PC-9 (cell line): ENCODE measurements at regions not wholly inside any gene's neighbourhood (a gene's known extent, or its start where the extent isn't known, plus 50 kb on each side); places are given as distances from the start of the nearest gene placed in this dataset.
"Not testable (repeated sequence)": the region's sequence is repeated elsewhere in the genome, so short reads cannot be mapped to it uniquely, and the experiment has no call there.

ENCODE experiments used
- BruUV-seq: library from RNA; stranded (reverse); fragments of 400-500 nt; replicated peaks from 2 replicates; lab custom pipeline; 2021; lab: Mats Ljungman, UMichigan
- CTCF ChIA-PET: fragments of 300-600 bp; sonication (Branson Sonifier 250); formaldehyde crosslinking; loops from one replicate; lab custom pipeline; 2022; ENCODE audit warnings: antibody characterized with exemption; lab: Charles Lee
- POLR2A ChIA-PET: fragments of 300-600 bp; sonication (Branson Sonifier 250); formaldehyde crosslinking; loops from one replicate; lab custom pipeline; 2022; ENCODE audit warnings: antibody characterized with exemption; ENCODE audit not compliant: unreplicated experiment; lab: Charles Lee
- DNase-seq, 2 experiments: peaks; one replicate each; pipeline versions ENCODE4 v3.0.0 to v3.0.0-alpha.2; 2015 to 2022; ENCODE audit warnings: mixed read lengths in 1 of 2
- H2AFZ ChIP-seq: fragments of 200-600 bp; sonication (generic); 2 replicates; pipeline ENCODE4 v1.8.1; 2017; ENCODE audit warnings: antibody characterized with exemption
- H3F3A ChIP-seq: fragments of 200-600 bp; sonication (generic); 2 replicates; pipeline ENCODE4 v1.8.1; 2017; ENCODE audit warnings: antibody characterized with exemption, mild to moderate bottlenecking, low read depth; ENCODE audit not compliant: insufficient read depth
- H3K27ac ChIP-seq: fragments of 200-600 bp; sonication (generic); 2 replicates; pipeline ENCODE4 v1.6.1; 2016; ENCODE audit warnings: mixed run types
- H3K27me3 ChIP-seq: fragments of 200-600 bp; sonication (generic); 2 replicates; pipeline ENCODE4 v1.6.1; 2016; ENCODE audit warnings: low read depth, mixed run types; ENCODE audit not compliant: insufficient read depth
- H3K36me3 ChIP-seq: fragments of 200-600 bp; sonication (generic); 2 replicates; pipeline ENCODE4 v1.6.1; 2016; ENCODE audit warnings: low read depth, mixed run types
- H3K4me1 ChIP-seq: fragments of 200-600 bp; sonication (generic); replicated peaks from 2 replicates; pipeline ENCODE4 v1.6.1; 2016; ENCODE audit warnings: mixed run types; ENCODE audit not compliant: insufficient read depth
- H3K4me2 ChIP-seq: fragments of 200-600 bp; sonication (generic); 2 replicates; pipeline ENCODE4 v1.6.1; 2017; ENCODE audit warnings: mixed run types
- H3K4me3 ChIP-seq: fragments of 200-600 bp; sonication (generic); 2 replicates; pipeline ENCODE4 v1.6.1; 2016; ENCODE audit warnings: mixed run types
- H3K79me2 ChIP-seq: fragments of 200-600 bp; sonication (generic); 2 replicates; pipeline ENCODE4 v1.6.1; 2017; ENCODE audit warnings: low read depth, mixed run types
- H3K9me2 ChIP-seq: fragments of 200-600 bp; sonication (generic); 2 replicates; pipeline ENCODE4 v1.8.1; 2017; ENCODE audit warnings: mild to moderate bottlenecking; ENCODE audit not compliant: insufficient read depth
- H3K9me3 ChIP-seq: fragments of 200-600 bp; sonication (generic); 2 replicates; pipeline ENCODE4 v1.8.1; 2016; ENCODE audit warnings: low read depth; ENCODE audit not compliant: insufficient read depth
- H4K20me1 ChIP-seq: fragments of 200-600 bp; sonication (generic); 2 replicates; pipeline ENCODE4 v1.8.1; 2017; ENCODE audit not compliant: insufficient read depth
- EZH2 ChIP-seq: fragments of 200-600 bp; sonication (generic); IDR thresholded peaks from 2 replicates; pipeline ENCODE4 v1.8.0; 2017; ENCODE audit warnings: antibody characterized with exemption, low read depth
- intact Hi-C: fragments of 100-400 bp; cut with micrococcal nuclease; formaldehyde crosslinking; loops from one replicate; pipeline ENCODE4 v1.10.0; 2022; ENCODE audit not compliant: unreplicated experiment
- TF ChIP-seq, protein P1 (sequence below): fragments of 200-600 bp; sonication (generic); conservative IDR thresholded peaks from 2 replicates; pipeline ENCODE4 v1.6.1; 2017; ENCODE audit warnings: mixed run types, antibody characterized with exemption, mild to moderate bottlenecking, moderate library complexity

GRCh38 chr2:65574993-65575392, 142.6 kb upstream of the SPRED2 start:
- Histone ChIP-seq H3K9me3 (peaks cover 4% of the 10 kb centered on the region; the same call in 1 of the 2 replicates), H3K4me2 (no peak overlapping the region), H2AFZ (no peak overlapping the region), H3K4me3 (no peak overlapping the region), H3K27me3 (no peaks in the 10 kb centered on the region), H3K27ac (no peak overlapping the region), H3K79me2 (no peaks in the 10 kb centered on the region), H3K9me2 (no peaks in the 10 kb centered on the region), H3K4me1 (peaks cover 24% of the 10 kb centered on the region), H4K20me1 (no peaks in the 10 kb centered on the region), H3F3A (peaks cover 19% of the 10 kb centered on the region), H3K36me3 (no peaks in the 10 kb centered on the region)
- POLR2A ChIA-PET = interaction anchor here (0.6 kb wide), 1 partner anchor 348 kb away, joined by 17 read pairs; the partner anchor contains the start of gene ACTR2
- TF ChIP-seq EZH2 = no peak
- TF ChIP-seq, protein P1, sequence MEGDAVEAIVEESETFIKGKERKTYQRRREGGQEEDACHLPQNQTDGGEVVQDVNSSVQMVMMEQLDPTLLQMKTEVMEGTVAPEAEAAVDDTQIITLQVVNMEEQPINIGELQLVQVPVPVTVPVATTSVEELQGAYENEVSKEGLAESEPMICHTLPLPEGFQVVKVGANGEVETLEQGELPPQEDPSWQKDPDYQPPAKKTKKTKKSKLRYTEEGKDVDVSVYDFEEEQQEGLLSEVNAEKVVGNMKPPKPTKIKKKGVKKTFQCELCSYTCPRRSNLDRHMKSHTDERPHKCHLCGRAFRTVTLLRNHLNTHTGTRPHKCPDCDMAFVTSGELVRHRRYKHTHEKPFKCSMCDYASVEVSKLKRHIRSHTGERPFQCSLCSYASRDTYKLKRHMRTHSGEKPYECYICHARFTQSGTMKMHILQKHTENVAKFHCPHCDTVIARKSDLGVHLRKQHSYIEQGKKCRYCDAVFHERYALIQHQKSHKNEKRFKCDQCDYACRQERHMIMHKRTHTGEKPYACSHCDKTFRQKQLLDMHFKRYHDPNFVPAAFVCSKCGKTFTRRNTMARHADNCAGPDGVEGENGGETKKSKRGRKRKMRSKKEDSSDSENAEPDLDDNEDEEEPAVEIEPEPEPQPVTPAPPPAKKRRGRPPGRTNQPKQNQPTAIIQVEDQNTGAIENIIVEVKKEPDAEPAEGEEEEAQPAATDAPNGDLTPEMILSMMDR = no peak
- BruUV-seq = no TSS peak
- intact Hi-C loops = loop anchor here (5.0 to 10.0 kb wide), 3 partner anchors 928 to 1717 kb away; no protein-coding TSS in a partner anchor
- CTCF ChIA-PET = no interaction called here
- no peak for DNase-seq

DNA sequence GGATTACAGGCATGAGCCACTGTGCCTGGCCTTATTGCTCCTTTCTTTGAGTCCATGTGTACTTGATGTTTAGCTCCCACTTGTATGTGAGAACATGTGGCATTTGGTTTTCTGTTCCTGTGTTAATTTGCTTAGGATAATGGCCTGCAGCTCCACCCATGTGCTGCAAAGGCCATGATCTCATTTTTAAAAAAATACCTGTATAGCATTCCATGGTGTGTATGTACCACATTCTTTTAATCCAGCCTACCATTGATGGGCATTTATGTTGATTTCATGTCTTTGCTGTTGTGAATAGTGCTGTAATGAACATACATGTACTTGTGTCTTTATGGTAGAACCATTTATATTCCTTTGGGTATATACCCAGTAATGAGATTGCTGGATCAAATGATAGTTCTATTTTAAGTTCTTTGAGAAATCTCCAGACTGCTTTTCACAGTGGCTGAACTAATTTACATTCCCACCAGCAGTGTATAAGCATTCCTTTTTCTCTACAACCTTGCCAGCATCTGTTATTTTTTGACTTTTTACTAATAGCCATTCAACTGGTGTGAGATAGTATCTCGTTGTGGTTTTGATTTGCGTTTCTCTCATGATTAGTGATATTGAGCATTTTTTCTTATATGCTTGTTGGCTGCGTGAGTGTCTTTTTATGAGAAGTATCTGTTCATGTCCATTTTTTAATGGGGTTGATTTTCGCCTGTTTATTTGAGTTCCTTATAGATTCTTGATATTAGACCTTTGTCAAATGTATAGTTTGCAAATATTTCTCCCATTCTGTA, 136.4 kb upstream of the SPRED2 start:
- DNase-seq, H3K9me2 ChIP-seq, BruUV-seq, H3K27me3 ChIP-seq, CTCF ChIA-PET, H3K4me2 ChIP-seq, H3K4me1 ChIP-seq, H2AFZ ChIP-seq, H3K36me3 ChIP-seq, H3K27ac ChIP-seq, H3K9me3 ChIP-seq, H4K20me1 ChIP-seq, H3F3A ChIP-seq, H3K4me3 ChIP-seq, H3K79me2 ChIP-seq: not testable (repeated sequence)
- POLR2A ChIA-PET = interaction anchor here (0.6 kb wide), 1 partner anchor 394 kb away, joined by 6 read pairs; no protein-coding TSS in a partner anchor
- intact Hi-C loops = loop anchor here (5.0 kb wide), 2 partner anchors 132 to 202 kb away; no protein-coding TSS in a partner anchor

- peak overlapping the region; percentile 24; the same call in 1 of the 2 replicates for H3K4me3 ChIP-seq
- DNase-seq = peak; percentile 21 to 54
- ChIA-PET CTCF (interaction anchor here (1.4 kb wide), 1 partner anchor 301 kb away, joined by 4 read pairs; no protein-coding TSS in a partner anchor), POLR2A (interaction anchor here (0.5 to 1.0 kb wide), 6 partner anchors 11 to 869 kb away, joined by 3 to 31 read pairs (median 6); partner anchors contain the start of gene ACTR2)
- no peak overlapping the region; the same call in 1 of the 2 replicates for H2AFZ ChIP-seq
- no peaks in the 10 kb centered on the region; the same call in 1 of the 2 replicates for H3K9me2 ChIP-seq
- no peaks in the 10 kb centered on the region for H3K9me3 ChIP-seq
- peaks cover 10% of the 10 kb centered on the region; the same call in 1 of the 2 replicates for H3K4me1 ChIP-seq
- no peak for TF ChIP-seq EZH2
- TF ChIP-seq, protein P1 = no peak
- no peaks in the 10 kb centered on the region for H3K79me2 ChIP-seq
- no TSS peak for BruUV-seq
- H3F3A ChIP-seq = no peaks in the 10 kb centered on the region; the same call in 1 of the 2 replicates
- 0 out of 2 replicates have a peak overlapping the region, but pooled peaks have one; percentile 31 for H3K27ac ChIP-seq
- peak overlapping the region; percentile 50 for H3K4me2 ChIP-seq
- no peaks in the 10 kb centered on the region for H3K36me3 ChIP-seq
- H3K27me3 ChIP-seq = no peaks in the 10 kb centered on the region
- intact Hi-C loops = loop anchor here (2.0 to 5.0 kb wide), 3 partner anchors 129 to 199 kb away; no protein-coding TSS in a partner anchor
- no peaks in the 10 kb centered on the region for H4K20me1 ChIP-seq
These were observed 134.2 kb upstream of the SPRED2 start for GRCh38 chr2:65566617-65567016.
